Head of caudate nucleus (tissue), 42 donors: ENCODE measurements at regions not wholly inside any gene's neighbourhood (a gene's known extent, or its start where the extent isn't known, plus 50 kb on each side); places are given as distances from the start of the nearest gene placed in this dataset.
"Not testable (repeated sequence)": the region's sequence is repeated elsewhere in the genome, so short reads cannot be mapped to it uniquely, and the experiment has no call there.

Source experiments
- DNase-seq, 42 donors: peaks; one replicate each; pipeline versions ENCODE4 v3.0.0 to v3.0.0-alpha.2; 2020 to 2021; ENCODE audit warnings: mixed read lengths in 7 of 42
- intact Hi-C: fragments of 100-400 bp; cut with DNase I; formaldehyde crosslinking; loops from one replicate; pipeline ENCODE4 v1.15.0; 2022

GRCh38 chr5:135279328-135279727 is 119.7 kb downstream of the MACROH2A1 start:
- no peak for DNase-seq

GRCh38 chr5:135276151-135276550 is 122.9 kb downstream of the MACROH2A1 start:
- no peak for DNase-seq

More at GRCh38 chr5:135279328-135279727, 119.7 kb downstream of the MACROH2A1 start:
- intact Hi-C loops, result no loop called here

GRCh38 chr5:135273212-135273611 is 125.8 kb downstream of the MACROH2A1 start:
- intact Hi-C loops, result no loop called here
- no peak for DNase-seq

More at GRCh38 chr5:135276151-135276550, 122.9 kb downstream of the MACROH2A1 start:
- intact Hi-C loops, result no loop called here

DNA sequence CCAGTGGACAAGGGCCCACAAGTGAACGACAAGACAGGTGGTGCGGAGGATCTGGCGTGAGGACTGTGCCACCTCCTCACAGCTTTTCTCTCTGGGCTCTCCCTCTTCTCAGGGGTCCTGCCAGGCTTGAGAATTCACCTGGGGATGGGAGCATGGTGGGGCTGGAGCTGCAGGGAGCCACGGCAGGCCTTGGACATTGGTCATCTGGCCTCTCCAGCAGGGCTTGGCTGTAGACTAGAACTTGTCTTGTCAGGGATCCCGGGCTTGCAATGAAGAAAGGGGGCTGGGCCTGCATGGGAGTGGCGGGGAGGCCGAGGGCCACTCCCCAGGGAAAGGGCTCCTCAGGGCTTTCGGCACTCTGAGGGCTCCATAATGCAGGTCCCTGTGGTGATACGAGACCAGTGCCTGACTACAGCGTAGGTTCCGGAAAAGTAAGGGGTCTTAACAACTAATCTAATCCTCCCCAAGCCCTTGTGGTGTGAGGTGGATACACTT is 126.7 kb downstream of the MACROH2A1 start:
- DNase-seq, result no peak
- intact Hi-C loops, result no loop called here

DNA sequence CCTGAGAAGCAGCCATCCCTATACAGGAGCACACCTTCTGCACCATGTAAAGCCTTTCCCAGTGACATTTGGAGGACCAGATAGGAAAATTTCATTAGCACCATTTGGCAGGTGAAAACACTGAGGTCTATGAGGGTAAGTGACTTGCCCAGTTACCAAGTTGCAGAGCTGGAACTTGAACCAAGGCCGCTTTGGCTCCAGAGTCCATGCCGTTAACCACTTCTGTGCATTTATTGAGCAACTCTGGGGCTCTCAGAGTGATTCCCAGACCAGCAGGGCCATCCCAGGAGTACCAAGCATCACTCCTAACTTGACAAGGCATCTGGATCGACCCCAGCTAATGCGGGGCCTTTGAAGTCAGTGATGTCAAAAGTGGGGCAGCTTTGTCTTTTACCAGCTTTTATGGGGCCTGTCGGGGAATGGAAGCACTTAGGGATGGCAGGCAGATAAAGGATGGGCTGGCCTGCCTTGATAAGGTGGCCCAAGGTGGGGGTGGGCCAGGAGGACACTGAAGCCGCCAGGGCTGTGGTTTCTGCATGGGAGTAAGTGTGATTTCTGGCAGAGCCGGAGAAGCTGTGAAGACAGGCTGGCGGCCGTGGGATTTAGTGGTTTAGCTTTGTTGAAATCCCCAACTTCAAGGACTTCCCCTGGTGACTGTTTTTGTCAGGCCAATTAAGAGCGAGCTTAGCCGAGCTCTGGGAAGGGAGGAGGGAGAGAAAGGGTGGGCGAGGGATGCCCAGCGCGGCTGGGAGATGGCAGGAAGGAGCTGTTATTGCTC is 127.3 kb downstream of the MACROH2A1 start:
- DNase-seq, result no peak
- intact Hi-C loops, result no loop called here

- intact Hi-C loops, result no loop called here
- DNase-seq, result no peak
Observed at GRCh38 chr5:135269931-135270421, 129.1 kb downstream of the MACROH2A1 start.

GRCh38 chr5:135269199-135269598 is 129.8 kb downstream of the MACROH2A1 start:
- DNase-seq, result no peak
- intact Hi-C loops, result no loop called here

DNA sequence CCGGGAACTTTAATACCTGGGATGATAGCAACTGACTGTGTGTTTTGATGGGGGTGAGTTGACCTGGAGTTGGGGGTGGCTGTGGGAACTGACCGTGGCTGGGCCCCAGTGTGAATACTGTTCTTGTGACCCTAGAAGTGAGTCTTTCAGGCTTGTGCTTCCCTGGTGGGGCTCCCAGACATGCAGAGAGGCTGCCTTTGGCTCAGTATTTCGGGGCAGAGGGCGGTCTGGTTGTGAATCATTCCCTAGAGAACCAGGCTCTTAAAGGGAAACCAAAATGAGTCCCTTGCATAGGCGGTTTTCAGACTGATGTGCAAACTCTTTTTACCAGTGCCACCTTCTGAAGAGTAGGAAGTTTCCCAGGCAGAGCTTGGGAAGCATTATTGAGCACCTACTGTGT is 132.1 kb downstream of the MACROH2A1 start:
- DNase-seq, result no peak
- intact Hi-C loops, result no loop called here

GRCh38 chr5:135266303-135266635 is 132.8 kb downstream of the MACROH2A1 start:
- DNase-seq, result no peak
- intact Hi-C loops, result no loop called here

- no peak for DNase-seq
- intact Hi-C loops, result no loop called here
Observed at GRCh38 chr5:135265497-135266302, 133.3 kb downstream of the MACROH2A1 start.

- intact Hi-C loops, result no loop called here
- DNase-seq, result no peak
Observed at GRCh38 chr5:135264451-135265440, 134.3 kb downstream of the MACROH2A1 start.

- no peak for DNase-seq
- intact Hi-C loops, result no loop called here
Observed at GRCh38 chr5:135263022-135263668, 135.9 kb downstream of the MACROH2A1 start.

DNA sequence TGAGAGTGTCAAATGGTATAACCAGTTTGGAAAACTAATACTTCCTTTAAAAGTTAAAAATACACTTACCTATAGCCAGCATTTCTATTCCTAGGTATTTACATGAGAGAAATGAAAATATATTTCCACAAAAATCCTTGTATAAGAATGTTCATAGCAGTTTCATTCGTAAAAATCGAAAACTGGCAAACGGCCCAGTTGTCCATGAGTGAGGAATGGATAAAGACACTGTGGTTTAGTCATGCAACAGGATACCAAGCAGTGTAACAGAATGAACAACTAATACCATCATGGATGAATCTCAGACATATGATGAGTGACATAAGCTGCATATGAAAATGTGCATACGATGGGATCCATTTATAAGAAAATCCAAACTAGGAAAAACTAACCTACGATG is 136.7 kb downstream of the MACROH2A1 start:
- intact Hi-C loops, result no loop called here
- DNase-seq, result no peak

- intact Hi-C loops, DNase-seq: not testable (repeated sequence)
Observed at GRCh38 chr5:135260108-135260507, 138.9 kb downstream of the MACROH2A1 start.

GRCh38 chr5:135255461-135256178 is 143.4 kb downstream of the MACROH2A1 start:
- intact Hi-C loops, result no loop called here
- peak in 1 of 42 donors; percentile 1 for DNase-seq

GRCh38 chr5:135254183-135254582 is 144.8 kb downstream of the MACROH2A1 start:
- intact Hi-C loops, result no loop called here
- peak in 2 of 42 donors; percentile 4 to 13 for DNase-seq

- intact Hi-C loops, result no loop called here
- peak in 1 of 42 donors; percentile 2 for DNase-seq
Observed at GRCh38 chr5:135253601-135254178, 145.3 kb downstream of the MACROH2A1 start.
